GM18508 (cell line): ENCODE measurements at regions not wholly inside any gene's neighbourhood (a gene's known extent, or its start where the extent isn't known, plus 50 kb on each side); places are given as distances from the start of the nearest gene placed in this dataset.

Experiments used
- ATAC-seq: cut with Tn5 transposase; IDR thresholded peaks from one replicate; pipeline ENCODE4 v1.9.1; 2021; ENCODE audit warnings: moderate number of reproducible peaks; ENCODE audit not compliant: insufficient read depth, unreplicated experiment

- ATAC-seq = no peak
Observed at GRCh38 chr12:34288963-34289345, 266.7 kb downstream of the ALG10 start.

- ATAC-seq = no peak
Observed at GRCh38 chr12:34289431-34290380, 267.4 kb downstream of the ALG10 start.

- ATAC-seq = no peak
Observed at GRCh38 chr12:34290381-34290995, 268.2 kb downstream of the ALG10 start.

- no peak for ATAC-seq
Observed at GRCh38 chr12:34291001-34291400, 268.7 kb downstream of the ALG10 start.

- ATAC-seq = no peak
Observed at GRCh38 chr12:34291426-34291901, 269.2 kb downstream of the ALG10 start.

- ATAC-seq = no peak
Observed at GRCh38 chr12:34292736-34293625, 270.7 kb downstream of the ALG10 start.

- ATAC-seq = no peak
Observed at GRCh38 chr12:34294137-34294536, 271.8 kb downstream of the ALG10 start.

GRCh38 chr12:34294671-34295365 is 272.5 kb downstream of the ALG10 start:
- no peak for ATAC-seq

- ATAC-seq = no peak
Observed at GRCh38 chr12:34295366-34296142, 273.3 kb downstream of the ALG10 start.

- ATAC-seq = no peak
Observed at GRCh38 chr12:34296143-34297041, 274.1 kb downstream of the ALG10 start.

GRCh38 chr12:34297126-34297789 is 275.0 kb downstream of the ALG10 start:
- ATAC-seq = no peak

- no peak for ATAC-seq
Observed at GRCh38 chr12:34297790-34298164, 275.5 kb downstream of the ALG10 start.

- ATAC-seq = no peak
Observed at GRCh38 chr12:34298176-34298970, 276.1 kb downstream of the ALG10 start.

GRCh38 chr12:34298971-34299801 is 276.9 kb downstream of the ALG10 start:
- no peak for ATAC-seq

GRCh38 chr12:34299802-34300193 is 277.5 kb downstream of the ALG10 start:
- no peak for ATAC-seq
